Gastroesophageal sphincter (tissue), 4 donors: ENCODE measurements at regions not wholly inside any gene's neighbourhood (a gene's known extent, or its start where the extent isn't known, plus 50 kb on each side); places are given as distances from the start of the nearest gene placed in this dataset.

Experiments
- ATAC-seq: fragments of 150-250 bp; one replicate; pipeline ENCODE4 v1.9.1; 2016; ENCODE audit warnings: mild to moderate bottlenecking, moderate library complexity
- H3K27ac ChIP-seq, 4 donors: fragments of 200-600 bp; sonication (generic) in 3 of 4; 1 replicate in 3 of 4; 2 replicates in 1 of 4; pipeline ENCODE4 v1.5.1; 2016 to 2019
- H3K27me3 ChIP-seq: fragments of 200-600 bp; sonication (generic); one replicate; pipeline ENCODE4 v1.5.1; 2019
- H3K36me3 ChIP-seq, 2 donors: fragments of 200-600 bp; sonication (generic); one replicate each; pipeline ENCODE4 v1.5.1; 2019; ENCODE audit warnings: control low read depth in 1 of 2
- H3K4me1 ChIP-seq, 3 donors: fragments of 200-600 bp; sonication (generic); 1 replicate in 2 of 3; 2 replicates in 1 of 3; pipeline ENCODE4 v1.5.1; 2016 to 2019; ENCODE audit warnings: control low read depth in 2 of 3
- H3K4me3 ChIP-seq, 2 donors: fragments of 200-600 bp; sonication (generic); one replicate each; pipeline ENCODE4 v1.5.1; 2019; ENCODE audit warnings: mild to moderate bottlenecking in 1 of 2, moderate library complexity in 1 of 2
- H3K9me3 ChIP-seq, 3 donors: fragments of 200-600 bp; sonication (generic); one replicate each; pipeline ENCODE4 v1.5.1; 2017 to 2019; ENCODE audit warnings: control low read depth in 2 of 3
- CTCF ChIP-seq, 4 experiments: fragments of 200-600 bp in 2 of 4; fragments of 450-650 bp in 2 of 4; sonication (generic) in 1 of 4; IDR thresholded peaks; one replicate each; pipeline ENCODE4 v1.5.1; 2017 to 2019; ENCODE audit warnings: antibody characterized with exemption in 4 of 4, mild to moderate bottlenecking in 2 of 4, moderate library complexity in 2 of 4
- EP300 ChIP-seq: sonication (generic); formaldehyde crosslinking; IDR thresholded peaks from one replicate; pipeline ENCODE4 v1.6.1; 2017; ENCODE audit warnings: antibody characterized with exemption, mild to moderate bottlenecking
- POLR2A ChIP-seq, 2 donors: fragments of 450-650 bp; IDR thresholded peaks; one replicate each; pipeline ENCODE4 v1.6.1; 2017; ENCODE audit warnings: antibody characterized with exemption in 2 of 2, mild to moderate bottlenecking in 2 of 2, moderate library complexity in 1 of 2
- POLR2AphosphoS5 ChIP-seq: sonication (generic); formaldehyde crosslinking; IDR thresholded peaks from one replicate; pipeline ENCODE4 v1.6.1; 2017; ENCODE audit warnings: antibody characterized with exemption
- WGBS, 2 donors: methylation state at CpG; one replicate each; pipeline ENCODE4 v1.1.5; 2018; ENCODE audit warnings: low coverage in 1 of 2; 5-methylcytosine and 5-hydroxymethylcytosine counted together

- Histone ChIP-seq H3K4me1 (no peaks in the 10 kb centered on the region), H3K27ac (no peak overlapping the region), H3K27me3 (no peaks in the 10 kb centered on the region), H3K9me3 (no peaks in the 10 kb centered on the region), H3K4me3 (no peak overlapping the region), H3K36me3 (no peaks in the 10 kb centered on the region)
- WGBS, 2 donors = 42 to 56% methylated on average over 2 of the region's 2 CpGs
- ATAC-seq = no peak
- TF ChIP-seq POLR2A (IDR thresholded peaks at IDR 0.05) = no peak
- no peak for TF ChIP-seq EP300
- no peak for TF ChIP-seq CTCF (IDR thresholded peaks at IDR 0.05)
- no peak for TF ChIP-seq POLR2AphosphoS5
Observed at GRCh38 chr9:31637265-31637664, 747.2 kb upstream of the ACO1 start.

- Histone ChIP-seq H3K4me1 (no peaks in the 10 kb centered on the region), H3K36me3 (no peaks in the 10 kb centered on the region), H3K27ac (no peak overlapping the region), H3K4me3 (no peak overlapping the region), H3K9me3 (no peaks in the 10 kb centered on the region), H3K27me3 (no peaks in the 10 kb centered on the region)
- ATAC-seq = no peak
- TF ChIP-seq POLR2AphosphoS5 (no peak), CTCF (IDR thresholded peaks at IDR 0.05) (no peak), EP300 (no peak), POLR2A (IDR thresholded peaks at IDR 0.05) (no peak)
Observed at GRCh38 chr9:31637861-31638260, 746.6 kb upstream of the ACO1 start.

- H3K4me3 ChIP-seq = no peak overlapping the region
- H3K27ac ChIP-seq = no peak overlapping the region
- H3K9me3 ChIP-seq = no peaks in the 10 kb centered on the region
- H3K4me1 ChIP-seq = no peaks in the 10 kb centered on the region
- 80 to 100% methylated on average over 1 of the region's 1 CpG for whole genome bisulfite sequencing, 2 donors
- no peaks in the 10 kb centered on the region for H3K27me3 ChIP-seq
- TF ChIP-seq POLR2A (IDR thresholded peaks at IDR 0.05) (no peak), EP300 (no peak), CTCF (IDR thresholded peaks at IDR 0.05) (no peak), POLR2AphosphoS5 (no peak)
- H3K36me3 ChIP-seq = no peaks in the 10 kb centered on the region
- ATAC-seq = no peak
Observed at GRCh38 chr9:31639451-31639850, 745.0 kb upstream of the ACO1 start.

- ATAC-seq = no peak
- Histone ChIP-seq H3K27ac (no peak overlapping the region), H3K36me3 (no peaks in the 10 kb centered on the region), H3K4me1 (no peaks in the 10 kb centered on the region), H3K9me3 (no peaks in the 10 kb centered on the region), H3K27me3 (no peaks in the 10 kb centered on the region), H3K4me3 (no peak overlapping the region)
- TF ChIP-seq EP300 = no peak
- TF ChIP-seq POLR2A (IDR thresholded peaks at IDR 0.05) = no peak
- no peak for TF ChIP-seq POLR2AphosphoS5
- no peak for TF ChIP-seq CTCF (IDR thresholded peaks at IDR 0.05)
- WGBS, 2 donors = 64 to 68% methylated on average over 2 to 3 of the region's 3 CpGs
Observed at GRCh38 chr9:31669311-31669710, 715.1 kb upstream of the ACO1 start.

GRCh38 chr9:31671011-31671410 lies 713.4 kb upstream of the ACO1 start:
- 63 to 88% methylated on average over 3 of the region's 3 CpGs for WGBS, 2 donors

More at GRCh38 chr9:31671011-31671410, 713.4 kb upstream of the ACO1 start:
- no peak for TF ChIP-seq EP300
- TF ChIP-seq POLR2A (IDR thresholded peaks at IDR 0.05) = no peak
- no peak for TF ChIP-seq CTCF (IDR thresholded peaks at IDR 0.05)
- TF ChIP-seq POLR2AphosphoS5 = no peak
- Histone ChIP-seq H3K36me3 (no peaks in the 10 kb centered on the region), H3K27ac (no peak overlapping the region), H3K27me3 (no peaks in the 10 kb centered on the region), H3K4me3 (no peak overlapping the region), H3K4me1 (no peaks in the 10 kb centered on the region), H3K9me3 (no peaks in the 10 kb centered on the region)
- ATAC-seq = no peak
